RPMI8226 (cell line): ENCODE measurements at regions not wholly inside any gene's neighbourhood (a gene's known extent, or its start where the extent isn't known, plus 50 kb on each side); places are given as distances from the start of the nearest gene placed in this dataset.

ENCODE experiments used
- DNase-seq: peaks from one replicate; pipeline ENCODE4 v3.0.0-alpha.2; 2015

DNA sequence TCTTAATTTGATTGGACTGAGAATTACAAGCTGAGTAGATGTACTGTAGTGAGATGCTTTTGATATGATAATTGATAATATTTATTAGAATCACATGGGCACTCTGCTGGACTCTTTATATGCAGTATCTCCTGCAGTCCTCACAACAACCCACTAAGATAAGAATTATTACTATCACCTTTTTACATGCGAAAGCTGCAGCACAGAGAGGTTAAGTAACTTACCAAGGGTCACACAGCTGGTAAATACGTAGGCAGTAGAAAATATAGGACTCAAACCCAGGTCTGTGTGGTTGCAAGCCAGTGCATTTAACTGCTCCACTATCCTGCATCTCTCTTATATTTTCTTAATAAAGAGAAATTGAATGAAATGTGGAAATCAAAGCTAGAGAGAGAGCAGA is 392.8 kb upstream of the RORA start:
- DNase-seq, result no peak

DNA sequence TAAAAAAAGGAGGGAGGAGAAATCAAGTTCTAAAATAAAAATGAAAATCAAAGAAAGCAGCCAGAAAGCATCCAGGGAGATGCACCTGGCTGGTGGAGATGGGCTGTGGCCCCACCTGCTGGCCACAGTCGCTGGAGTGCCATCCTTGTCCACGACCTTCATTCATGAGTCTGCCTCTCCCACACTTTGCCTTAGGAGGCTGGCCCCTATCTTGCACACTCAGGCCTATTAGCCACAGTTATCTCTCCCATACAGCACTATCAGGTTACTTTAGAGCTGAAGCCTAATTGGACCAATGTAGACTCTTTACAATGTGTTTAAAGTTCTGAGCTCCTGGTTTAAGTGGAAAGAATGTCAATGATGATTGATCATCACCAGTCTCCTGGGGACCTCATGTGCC is 392.0 kb upstream of the RORA start:
- DNase-seq, result peak; percentile 43

DNA sequence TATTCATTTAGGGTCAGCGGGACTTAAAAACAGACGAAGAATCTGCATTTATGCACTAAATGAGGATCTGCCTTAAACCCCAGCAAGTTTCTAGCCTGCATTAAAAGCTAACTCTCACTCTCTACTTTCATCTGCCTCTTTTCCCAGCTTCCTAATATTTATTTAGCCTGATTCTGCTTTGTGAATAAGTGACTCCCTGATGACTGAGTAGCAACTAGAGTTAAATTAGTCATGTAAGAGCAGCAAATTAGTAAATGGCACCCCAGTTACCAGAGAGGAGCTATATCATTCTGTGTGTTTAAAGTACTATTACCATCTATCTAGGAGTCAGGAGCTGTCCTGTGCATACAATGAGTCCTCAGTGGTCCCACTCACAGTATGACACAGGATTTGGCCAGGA is 391.0 kb upstream of the RORA start:
- no peak for DNase-seq

- no peak for DNase-seq
Observed at GRCh38 chr15:61613729-61614128, 384.6 kb upstream of the RORA start.

DNA sequence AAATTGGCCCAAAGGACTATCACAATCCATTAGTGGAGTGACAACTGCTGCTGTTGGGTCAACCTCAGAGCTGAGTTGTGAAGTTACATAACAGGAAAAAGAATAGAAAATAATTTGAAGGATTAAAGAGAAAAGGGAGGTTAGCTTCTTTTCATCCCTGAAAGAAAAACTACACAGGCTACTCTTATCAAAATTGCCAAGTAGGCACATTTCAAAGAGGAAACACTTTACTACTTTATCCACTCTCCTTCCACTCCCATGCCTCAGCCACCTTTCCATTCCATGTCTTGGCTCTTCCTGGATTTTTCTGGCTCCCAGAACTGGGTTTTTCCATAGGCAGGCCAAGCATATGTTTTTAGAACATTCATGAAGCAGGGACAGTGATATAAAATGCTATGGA is 384.0 kb upstream of the RORA start:
- no peak for DNase-seq

- DNase-seq, result no peak
Observed at GRCh38 chr15:61612111-61612510, 383.0 kb upstream of the RORA start.

DNA sequence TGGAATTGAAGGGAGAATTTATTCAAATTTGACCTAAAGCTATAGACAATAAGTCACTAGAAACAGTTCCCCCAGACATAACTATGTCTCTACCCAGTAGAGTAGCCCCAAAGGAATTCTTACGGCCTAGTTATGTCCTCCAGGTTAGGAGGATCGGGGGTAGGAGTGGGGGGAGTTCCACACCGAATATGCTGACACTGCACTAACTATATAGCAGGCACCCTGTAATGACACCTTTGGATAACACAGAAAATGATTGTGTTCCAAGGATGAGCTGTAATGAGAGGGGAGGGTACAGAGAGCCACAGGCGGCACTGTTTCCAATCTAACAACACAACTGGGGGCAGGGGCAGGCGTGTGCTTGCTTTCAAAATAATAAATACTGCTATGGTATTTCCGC is 376.2 kb upstream of the RORA start:
- no peak for DNase-seq

DNA sequence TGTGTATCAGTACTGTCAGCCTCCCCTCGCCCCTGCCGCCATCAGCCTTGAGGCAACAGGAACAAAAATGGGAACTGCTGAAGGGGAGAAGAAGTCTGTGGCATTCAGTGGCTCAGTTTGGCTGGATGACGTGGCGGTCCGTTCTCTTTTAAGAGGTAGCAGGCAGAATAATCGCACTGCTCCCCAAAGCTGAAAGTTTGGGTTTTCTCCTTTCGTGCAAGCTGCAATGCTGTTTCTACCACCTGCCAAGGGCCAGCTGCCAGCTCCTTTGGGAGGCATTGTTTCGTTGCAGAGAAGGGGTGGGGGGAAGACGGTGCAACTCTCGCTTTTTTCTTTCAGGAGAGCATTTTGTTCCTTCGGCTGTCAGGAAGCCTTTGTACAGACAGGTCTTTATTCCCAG is 369.6 kb upstream of the RORA start:
- peak; percentile 4 for DNase-seq

DNA sequence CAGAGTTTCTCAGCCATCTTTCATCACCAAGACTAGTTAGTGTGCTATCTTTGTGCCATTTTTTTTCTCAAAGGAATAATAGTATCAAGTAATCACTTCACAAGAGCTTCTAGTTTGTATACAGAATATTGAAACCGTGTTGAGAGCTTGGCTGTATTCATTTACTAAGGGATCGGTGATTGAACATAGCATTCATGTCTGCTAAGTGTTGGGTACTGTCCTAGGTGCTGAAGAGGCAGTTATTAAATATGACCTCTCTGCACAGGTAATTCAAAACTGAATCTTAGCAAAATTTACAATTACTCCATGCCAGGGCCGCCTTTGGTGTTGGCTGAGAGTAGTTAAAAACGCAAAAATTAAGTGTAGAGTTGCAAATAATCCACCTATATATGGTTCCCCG is 355.3 kb upstream of the RORA start:
- peak; percentile 24 for DNase-seq

DNA sequence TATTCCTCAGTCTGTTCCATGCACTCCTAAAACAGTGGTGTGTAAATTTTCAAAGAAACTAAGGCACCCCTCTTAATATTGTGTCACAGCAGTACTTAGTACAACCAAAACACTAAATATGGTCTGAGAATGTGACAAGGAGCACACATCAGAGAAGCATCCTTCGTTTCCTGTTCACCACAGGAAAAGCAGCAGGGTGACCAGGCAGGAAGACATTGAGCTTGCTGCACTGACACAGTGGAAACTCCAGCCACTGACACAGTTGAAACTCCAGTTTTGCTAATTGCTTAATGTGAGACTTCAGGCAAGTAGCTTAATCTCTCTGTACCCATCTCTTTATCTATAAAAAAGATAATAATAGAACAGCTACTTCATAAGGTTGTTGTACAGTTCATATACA is 353.0 kb upstream of the RORA start:
- no peak for DNase-seq

GRCh38 chr15:61575597-61575996 is 346.5 kb upstream of the RORA start:
- no peak for DNase-seq

GRCh38 chr15:61571026-61571425 is 341.9 kb upstream of the RORA start:
- no peak for DNase-seq

GRCh38 chr15:61564785-61565184 is 335.7 kb upstream of the RORA start:
- DNase-seq, result no peak

DNA sequence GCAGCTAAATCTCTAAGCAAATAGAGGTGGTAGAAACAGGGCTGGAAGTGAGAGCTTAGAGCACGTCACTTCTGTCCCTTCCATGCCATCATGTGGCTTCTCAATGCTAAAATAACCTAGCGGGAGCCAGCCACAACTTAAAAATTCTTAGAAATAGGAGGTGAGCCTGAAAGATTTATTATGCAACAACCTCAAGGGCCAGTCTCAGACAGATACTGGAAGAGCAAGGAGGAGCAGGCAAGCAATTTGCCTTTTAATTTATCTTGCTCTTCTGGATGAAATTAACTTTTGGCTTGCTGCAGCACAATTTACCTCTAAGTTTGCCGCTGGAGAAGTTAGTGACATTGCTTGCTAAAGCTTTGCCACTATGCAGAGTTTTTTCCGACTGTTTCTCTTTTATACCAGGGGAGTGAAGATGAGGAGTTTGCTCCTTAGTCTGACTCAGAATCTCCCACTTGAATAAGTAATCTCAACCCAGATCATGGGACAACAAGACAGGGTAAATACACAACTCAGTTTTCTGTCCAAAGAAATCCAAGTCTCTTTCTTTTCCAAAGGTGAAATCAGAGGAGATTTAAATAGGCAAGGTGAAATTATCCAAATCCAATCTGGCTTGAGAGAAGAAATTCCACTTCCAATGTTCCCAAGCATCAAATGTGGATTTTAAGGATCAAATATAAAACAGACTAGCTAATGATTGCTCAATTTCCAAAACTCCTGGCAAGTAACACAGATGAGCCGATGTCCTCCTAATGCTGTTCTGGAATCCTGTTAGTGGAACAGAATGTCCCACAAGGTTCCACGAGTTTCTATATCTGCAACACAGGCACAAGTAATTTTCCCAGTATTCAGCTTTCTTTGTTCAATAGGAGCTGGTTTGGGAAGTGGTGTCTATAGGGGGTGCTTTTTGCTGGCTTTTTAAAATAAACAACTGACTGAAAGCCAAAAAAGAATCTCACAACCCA is 329.4 kb upstream of the RORA start:
- DNase-seq, result no peak

DNA sequence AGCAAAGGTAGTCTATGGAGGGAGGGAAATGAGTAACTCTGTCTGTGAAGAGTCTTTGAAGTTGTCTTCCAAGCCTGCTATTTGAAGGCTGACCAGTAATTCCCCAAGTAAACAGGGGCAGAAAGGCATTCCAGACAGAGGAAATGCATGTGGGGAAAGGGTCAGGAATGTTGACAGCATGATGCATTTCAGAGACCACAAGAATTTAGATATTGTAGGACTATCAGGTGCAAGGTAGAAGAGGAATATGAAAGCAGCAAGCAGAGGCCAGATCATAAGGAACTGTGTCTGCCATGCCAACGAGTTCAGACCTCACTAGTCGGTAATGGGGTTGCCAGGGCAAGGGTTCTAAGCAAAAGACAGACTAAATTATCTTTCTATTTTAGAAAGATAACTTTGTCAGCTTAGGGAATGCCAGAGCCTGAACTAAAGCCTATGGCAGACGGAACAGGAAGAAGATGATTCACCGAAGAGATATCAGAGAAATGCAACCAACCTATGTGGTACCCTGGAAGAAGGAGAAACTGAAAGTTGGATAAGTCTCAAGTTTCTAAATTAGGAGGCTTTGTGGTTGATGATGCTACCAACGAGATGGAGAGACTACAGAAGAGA is 327.0 kb upstream of the RORA start:
- no peak for DNase-seq

DNA sequence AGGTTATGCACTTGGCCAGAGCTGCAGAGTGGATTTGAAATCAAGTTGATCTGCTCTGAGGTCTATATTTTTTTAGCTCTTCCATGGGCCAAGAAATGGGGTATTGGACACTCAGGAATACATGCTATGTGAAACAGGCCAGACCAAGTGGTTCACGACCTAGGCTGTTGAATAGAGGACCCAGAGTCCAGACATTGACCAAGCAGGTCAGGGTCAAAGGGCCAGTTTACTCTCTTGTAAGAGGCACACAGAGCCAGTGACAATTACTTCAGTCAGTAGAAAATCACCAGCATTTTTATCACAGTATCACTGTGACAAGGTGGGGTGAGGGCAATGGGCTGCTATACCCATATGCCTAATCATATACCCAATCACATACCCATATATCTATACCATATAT is 320.6 kb upstream of the RORA start:
- no peak for DNase-seq

- no peak for DNase-seq
Observed at GRCh38 chr15:61545763-61546162, 316.7 kb upstream of the RORA start.

- DNase-seq, result no peak
Observed at GRCh38 chr15:61541516-61541915, 312.4 kb upstream of the RORA start.

DNA sequence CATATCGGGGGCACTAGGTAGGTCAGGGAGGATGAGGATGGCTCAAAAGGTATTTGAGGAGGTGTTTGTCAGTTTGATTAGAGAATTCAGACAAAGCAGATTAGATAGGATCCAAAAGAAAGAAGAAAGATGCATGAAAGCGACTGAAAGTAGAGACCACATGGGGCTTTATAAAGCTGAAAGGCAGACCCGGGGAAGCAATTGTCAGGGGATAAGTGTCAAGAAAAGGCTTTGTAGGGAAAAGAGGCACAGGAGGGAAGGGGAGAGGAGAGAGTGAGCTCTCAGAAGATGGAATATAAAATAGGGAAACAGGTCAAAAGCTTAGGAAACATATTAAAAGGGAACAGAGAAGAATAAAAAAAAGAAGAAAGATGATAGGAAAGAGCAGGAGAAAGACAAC is 308.2 kb upstream of the RORA start:
- no peak for DNase-seq

GRCh38 chr15:61534986-61535385 is 305.9 kb upstream of the RORA start:
- no peak for DNase-seq

- DNase-seq, result no peak
Observed at GRCh38 chr15:61530769-61531168, 301.7 kb upstream of the RORA start.

DNA sequence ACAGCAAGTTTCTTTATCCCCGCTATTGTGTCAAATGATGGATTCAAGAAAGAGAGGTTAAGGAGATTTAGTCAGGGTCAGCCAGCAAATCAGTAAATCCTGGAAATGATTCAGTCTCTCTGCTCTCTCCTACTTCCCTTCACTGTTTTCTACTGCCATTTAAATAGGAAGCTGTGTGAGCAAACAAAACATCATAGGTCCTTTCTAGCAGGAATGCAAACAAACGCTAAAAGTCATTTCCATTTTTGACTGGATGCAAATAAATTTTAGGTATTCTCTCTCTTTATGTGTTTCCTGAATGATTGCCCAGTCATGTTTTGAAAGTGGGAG is 299.4 kb upstream of the RORA start:
- no peak for DNase-seq

GRCh38 chr15:61527836-61528580 is 298.9 kb upstream of the RORA start:
- DNase-seq, result no peak

- no peak for DNase-seq
Observed at GRCh38 chr15:61524545-61524944, 295.4 kb upstream of the RORA start.
